PC-3 (cell line): ENCODE measurements at regions not wholly inside any gene's neighbourhood (a gene's known extent, or its start where the extent isn't known, plus 50 kb on each side); places are given as distances from the start of the nearest gene placed in this dataset.

ENCODE experiments used
- ATAC-seq: fragments of 200-7000 bp; cut with Tn5 transposase; 2 replicates; pipeline ENCODE4 v1.9.1; 2020; ENCODE audit warnings: mild to moderate bottlenecking, moderate library complexity
- BruUV-seq: library from RNA; stranded (reverse); fragments of 400-500 nt; replicated peaks from 2 replicates; lab custom pipeline; 2021; lab: Mats Ljungman, UMichigan
- CTCF ChIA-PET: fragments of 300-600 bp; sonication (Branson Sonifier 250); formaldehyde crosslinking; loops from one replicate; lab custom pipeline; 2022; ENCODE audit warnings: antibody characterized with exemption; lab: Charles Lee
- POLR2A ChIA-PET: fragments of 300-600 bp; sonication (Branson Sonifier 250); formaldehyde crosslinking; loops from one replicate; lab custom pipeline; 2022; ENCODE audit warnings: antibody characterized with exemption; ENCODE audit not compliant: unreplicated experiment; lab: Charles Lee
- DNase-seq: peaks from one replicate; pipeline ENCODE4 v3.0.0-alpha.2; 2015
- H2AFZ ChIP-seq: fragments of 300-600 bp; sonication (generic); 2 replicates; pipeline ENCODE4 v1.6.0; 2016; ENCODE audit warnings: antibody characterized with exemption, low read length
- H3F3A ChIP-seq: fragments of 300-600 bp; sonication (generic); one replicate; pipeline ENCODE4 v1.6.0; 2017; ENCODE audit warnings: antibody characterized with exemption, low read length, control low read depth, mild to moderate bottlenecking; ENCODE audit not compliant: unreplicated experiment
- H3K27ac ChIP-seq: fragments of 300-600 bp; sonication (generic); 2 replicates; pipeline ENCODE4 v1.5.1; 2016; ENCODE audit warnings: mild to moderate bottlenecking, low read length
- H3K27me3 ChIP-seq: fragments of 300-600 bp; sonication (generic); 2 replicates; pipeline ENCODE4 v1.6.1; 2016; ENCODE audit warnings: low read length, mixed read lengths
- H3K36me3 ChIP-seq: fragments of 300-600 bp; sonication (generic); 2 replicates; pipeline ENCODE4 v1.6.1; 2016; ENCODE audit warnings: low read depth, mixed run types, low read length, mixed read lengths
- H3K4me1 ChIP-seq: fragments of 300-600 bp; sonication (generic); 2 replicates; pipeline ENCODE4 v1.5.1; 2016; ENCODE audit warnings: low read length; ENCODE audit not compliant: insufficient read depth
- H3K4me2 ChIP-seq: fragments of 300-600 bp; sonication (generic); 2 replicates; pipeline ENCODE4 v1.6.0; 2016; ENCODE audit warnings: low read length
- H3K4me3 ChIP-seq: fragments of 300-600 bp; sonication (generic); 2 replicates; pipeline ENCODE4 v1.5.1; 2016; ENCODE audit warnings: mild to moderate bottlenecking, low read length, mixed read lengths
- H3K79me2 ChIP-seq: fragments of 300-600 bp; sonication (generic); 2 replicates; pipeline ENCODE4 v1.6.1; 2017; ENCODE audit warnings: low read length, mixed read lengths
- H3K9ac ChIP-seq: fragments of 300-600 bp; sonication (generic); 2 replicates; pipeline ENCODE4 v1.6.0; 2016; ENCODE audit warnings: mild to moderate bottlenecking, low read length
- H3K9me2 ChIP-seq: fragments of 300-600 bp; sonication (generic); replicated peaks from 2 replicates; pipeline ENCODE4 v1.6.1; 2016; ENCODE audit warnings: mixed run types, low read length, mixed read lengths
- H3K9me3 ChIP-seq: fragments of 300-600 bp; sonication (generic); 2 replicates; pipeline ENCODE4 v1.6.1; 2016; ENCODE audit warnings: low read length, mixed read lengths
- H4K20me1 ChIP-seq: fragments of 300-600 bp; sonication (generic); 2 replicates; pipeline ENCODE4 v1.6.1; 2016; ENCODE audit warnings: low read length, mixed read lengths
- EZH2 ChIP-seq: fragments of 300-600 bp; sonication (generic); IDR thresholded peaks from one replicate; pipeline ENCODE4 v1.6.1; 2017; ENCODE audit warnings: antibody characterized with exemption, mild to moderate bottlenecking, low read length; ENCODE audit not compliant: unreplicated experiment
- EZH2phosphoT487 ChIP-seq: fragments of 300-600 bp; sonication (generic); IDR thresholded peaks from 2 replicates; pipeline ENCODE4 v1.6.1; 2018; ENCODE audit warnings: mild to moderate bottlenecking, antibody characterized with exemption, low read length, borderline replicate concordance
- intact Hi-C: fragments of 100-400 bp; cut with micrococcal nuclease; formaldehyde crosslinking; loops from 2 replicates; pipeline ENCODE4 v1.9.0; 2023
- TF ChIP-seq, protein P1 (sequence below): fragments of 300-600 bp; sonication (generic); conservative IDR thresholded peaks from 2 replicates; pipeline ENCODE4 v1.5.1; 2017; ENCODE audit warnings: antibody characterized with exemption, low read depth, mild to moderate bottlenecking, low read length

DNA sequence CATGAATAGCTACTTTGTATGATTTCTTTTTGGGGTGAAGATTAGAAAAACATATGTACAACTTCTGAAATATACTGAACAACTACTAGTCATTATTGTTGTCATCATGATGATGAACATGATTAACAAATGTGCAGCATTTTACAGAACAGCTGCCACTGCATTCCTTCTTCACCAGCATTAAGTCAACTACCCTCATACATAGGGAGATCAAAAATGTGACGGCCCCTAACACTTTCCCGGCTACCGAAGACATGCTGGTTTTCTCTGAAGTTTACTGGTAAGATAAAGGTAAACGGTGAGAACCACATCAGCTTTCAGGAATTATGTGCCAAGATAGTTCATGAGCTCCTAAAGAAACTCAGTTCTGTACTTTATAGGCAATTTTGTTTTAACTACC is 121.0 kb upstream of the LRATD1 start:
- H2AFZ ChIP-seq, result 0 out of 2 replicates have a peak overlapping the region, but pooled peaks have one; percentile 2
- H3K27ac ChIP-seq, result no peak overlapping the region
- DNase-seq, result no peak
- POLR2A ChIA-PET, result no interaction called here
- CTCF ChIA-PET, result no interaction called here
- no peaks in the 10 kb centered on the region for H3K79me2 ChIP-seq
- ATAC-seq, result no peak
- H3K4me2 ChIP-seq, result no peak overlapping the region
- no TSS peak for BruUV-seq
- TF ChIP-seq EZH2phosphoT487 (no peak), EZH2 (no peak)
- TF ChIP-seq, protein P1, sequence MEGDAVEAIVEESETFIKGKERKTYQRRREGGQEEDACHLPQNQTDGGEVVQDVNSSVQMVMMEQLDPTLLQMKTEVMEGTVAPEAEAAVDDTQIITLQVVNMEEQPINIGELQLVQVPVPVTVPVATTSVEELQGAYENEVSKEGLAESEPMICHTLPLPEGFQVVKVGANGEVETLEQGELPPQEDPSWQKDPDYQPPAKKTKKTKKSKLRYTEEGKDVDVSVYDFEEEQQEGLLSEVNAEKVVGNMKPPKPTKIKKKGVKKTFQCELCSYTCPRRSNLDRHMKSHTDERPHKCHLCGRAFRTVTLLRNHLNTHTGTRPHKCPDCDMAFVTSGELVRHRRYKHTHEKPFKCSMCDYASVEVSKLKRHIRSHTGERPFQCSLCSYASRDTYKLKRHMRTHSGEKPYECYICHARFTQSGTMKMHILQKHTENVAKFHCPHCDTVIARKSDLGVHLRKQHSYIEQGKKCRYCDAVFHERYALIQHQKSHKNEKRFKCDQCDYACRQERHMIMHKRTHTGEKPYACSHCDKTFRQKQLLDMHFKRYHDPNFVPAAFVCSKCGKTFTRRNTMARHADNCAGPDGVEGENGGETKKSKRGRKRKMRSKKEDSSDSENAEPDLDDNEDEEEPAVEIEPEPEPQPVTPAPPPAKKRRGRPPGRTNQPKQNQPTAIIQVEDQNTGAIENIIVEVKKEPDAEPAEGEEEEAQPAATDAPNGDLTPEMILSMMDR, result no peak
- no peaks in the 10 kb centered on the region for H3K36me3 ChIP-seq
- no peak overlapping the region for H3K9ac ChIP-seq
- no peaks in the 10 kb centered on the region for H4K20me1 ChIP-seq
- H3K4me3 ChIP-seq, result no peak overlapping the region
- H3F3A ChIP-seq, result no peaks in the 10 kb centered on the region
- no peaks in the 10 kb centered on the region for H3K9me2 ChIP-seq
- peaks cover 13% of the 10 kb centered on the region for H3K4me1 ChIP-seq
- H3K9me3 ChIP-seq, result no peaks in the 10 kb centered on the region
- no peaks in the 10 kb centered on the region for H3K27me3 ChIP-seq
- intact Hi-C loops, result no loop called here

DNA sequence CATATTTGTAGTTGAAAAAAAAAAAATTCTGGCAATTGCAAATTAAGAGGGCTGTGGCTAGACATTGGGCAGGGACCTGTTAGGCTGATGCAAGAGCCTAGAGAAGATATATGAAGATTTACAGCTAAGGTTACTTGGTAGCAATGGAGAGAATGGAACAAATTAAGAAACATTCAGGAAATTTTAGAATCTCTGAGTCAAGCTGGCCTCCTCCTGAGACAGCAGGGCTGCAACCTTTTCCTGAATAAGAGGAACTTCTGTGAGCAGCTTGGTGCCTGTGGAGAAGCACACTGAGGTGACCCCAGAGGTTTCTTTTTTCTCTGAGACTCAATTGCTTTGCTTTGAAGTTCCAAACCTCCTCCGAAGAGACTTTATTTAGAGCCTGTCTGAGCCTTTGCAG is 118.6 kb upstream of the LRATD1 start:
- intact Hi-C loops, result no loop called here
- no peak for ATAC-seq
- no peaks in the 10 kb centered on the region for H3K27me3 ChIP-seq
- no peaks in the 10 kb centered on the region for H3F3A ChIP-seq
- no peak for DNase-seq
- H3K4me3 ChIP-seq, result no peak overlapping the region
- TF ChIP-seq EZH2 (no peak), EZH2phosphoT487 (no peak)
- TF ChIP-seq, protein P1, result no peak
- no TSS peak for BruUV-seq
- H3K4me1 ChIP-seq, result peaks cover 30% of the 10 kb centered on the region
- POLR2A ChIA-PET, result no interaction called here
- H3K9me2 ChIP-seq, result no peaks in the 10 kb centered on the region
- no peak overlapping the region for H3K27ac ChIP-seq
- CTCF ChIA-PET, result no interaction called here
- no peaks in the 10 kb centered on the region for H3K79me2 ChIP-seq
- H3K9ac ChIP-seq, result no peak overlapping the region
- no peak overlapping the region for H3K4me2 ChIP-seq
- H3K9me3 ChIP-seq, result no peaks in the 10 kb centered on the region
- H2AFZ ChIP-seq, result 0 out of 2 replicates have a peak overlapping the region, but pooled peaks have one; percentile 14
- no peaks in the 10 kb centered on the region for H3K36me3 ChIP-seq
- no peaks in the 10 kb centered on the region for H4K20me1 ChIP-seq

- no peaks in the 10 kb centered on the region for H3K9me3 ChIP-seq
- CTCF ChIA-PET, result interaction anchor here (0.5 to 1.2 kb wide), 3 partner anchors 117 to 707 kb away, joined by 3 to 10 read pairs (median 7); no protein-coding TSS in a partner anchor
- POLR2A ChIA-PET, result interaction anchor here (0.5 to 1.8 kb wide), 5 partner anchors 24 to 798 kb away, joined by 3 to 21 read pairs (median 4); partner anchors contain the start of gene LRATD1
- peak overlapping the region; percentile 60 for H3K4me2 ChIP-seq
- BruUV-seq, result no TSS peak
- no peaks in the 10 kb centered on the region for H3K79me2 ChIP-seq
- DNase-seq (peak; percentile 97), ATAC-seq (peak; percentile 84)
- H3K4me3 ChIP-seq, result no peak overlapping the region
- no peak for TF ChIP-seq EZH2
- TF ChIP-seq, protein P1, result no peak
- TF ChIP-seq EZH2phosphoT487, result no peak
- no peaks in the 10 kb centered on the region for H3K36me3 ChIP-seq
- no peaks in the 10 kb centered on the region for H3K27me3 ChIP-seq
- peaks cover 46% of the 10 kb centered on the region for H3K4me1 ChIP-seq
- H3F3A ChIP-seq, result no peaks in the 10 kb centered on the region
- no peaks in the 10 kb centered on the region for H4K20me1 ChIP-seq
- no peaks in the 10 kb centered on the region for H3K9me2 ChIP-seq
- intact Hi-C loops, result loop anchor here (1.0 to 5.0 kb wide), 4 partner anchors 24 to 117 kb away; no protein-coding TSS in a partner anchor
- H2AFZ ChIP-seq, result no peak overlapping the region
- peak overlapping the region; percentile 94 for H3K27ac ChIP-seq
- peak overlapping the region; percentile 66 for H3K9ac ChIP-seq
These were observed 115.7 kb upstream of the LRATD1 start for GRCh38 chr2:14516844-14517243.
